ENCODE measurements at regions not wholly inside any gene's neighbourhood (a gene's known extent, or its start where the extent isn't known, plus 50 kb on each side); places are given as distances from the start of the nearest gene placed in this dataset.

DNA sequence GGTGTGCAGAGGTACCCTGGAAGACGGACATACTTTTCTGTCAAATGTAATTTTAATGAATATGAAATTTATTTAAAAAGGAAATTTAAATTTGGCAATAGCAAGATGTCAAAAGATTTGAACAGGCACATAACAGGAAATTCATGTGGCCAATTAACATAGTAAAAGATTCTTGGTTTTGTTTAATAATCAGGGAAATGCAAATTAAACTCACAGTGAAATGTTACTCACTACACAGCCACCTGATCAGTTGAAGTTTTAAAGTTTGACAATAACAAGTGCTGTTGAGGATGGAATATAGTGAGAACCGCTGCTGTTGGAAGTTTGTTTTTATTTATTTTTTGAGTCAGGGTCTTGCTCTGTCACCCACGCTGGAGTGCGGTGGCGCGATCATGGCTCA is 63.9 kb downstream of the TEX35 start:
- TF ChIP-seq, protein P1, sequence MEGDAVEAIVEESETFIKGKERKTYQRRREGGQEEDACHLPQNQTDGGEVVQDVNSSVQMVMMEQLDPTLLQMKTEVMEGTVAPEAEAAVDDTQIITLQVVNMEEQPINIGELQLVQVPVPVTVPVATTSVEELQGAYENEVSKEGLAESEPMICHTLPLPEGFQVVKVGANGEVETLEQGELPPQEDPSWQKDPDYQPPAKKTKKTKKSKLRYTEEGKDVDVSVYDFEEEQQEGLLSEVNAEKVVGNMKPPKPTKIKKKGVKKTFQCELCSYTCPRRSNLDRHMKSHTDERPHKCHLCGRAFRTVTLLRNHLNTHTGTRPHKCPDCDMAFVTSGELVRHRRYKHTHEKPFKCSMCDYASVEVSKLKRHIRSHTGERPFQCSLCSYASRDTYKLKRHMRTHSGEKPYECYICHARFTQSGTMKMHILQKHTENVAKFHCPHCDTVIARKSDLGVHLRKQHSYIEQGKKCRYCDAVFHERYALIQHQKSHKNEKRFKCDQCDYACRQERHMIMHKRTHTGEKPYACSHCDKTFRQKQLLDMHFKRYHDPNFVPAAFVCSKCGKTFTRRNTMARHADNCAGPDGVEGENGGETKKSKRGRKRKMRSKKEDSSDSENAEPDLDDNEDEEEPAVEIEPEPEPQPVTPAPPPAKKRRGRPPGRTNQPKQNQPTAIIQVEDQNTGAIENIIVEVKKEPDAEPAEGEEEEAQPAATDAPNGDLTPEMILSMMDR (IDR thresholded peaks at IDR 0.05), result no peak
- TF ChIP-seq ZFX (IDR thresholded peaks at IDR 0.05; ENCODE audit: borderline replicate concordance), result no peak
